AML-193 (cell line): ENCODE measurements at regions not wholly inside any gene's neighbourhood (a gene's known extent, or its start where the extent isn't known, plus 50 kb on each side); places are given as distances from the start of the nearest gene placed in this dataset.

Experiments used
- DNase-seq, 2 experiments: peaks; one replicate each; lab custom pipeline; 2025; lab: John Stamatoyannopoulos, UW

GRCh38 chr12:127888943-127889719 is 377.8 kb upstream of the TMEM132C start:
- no peak for DNase-seq

DNA sequence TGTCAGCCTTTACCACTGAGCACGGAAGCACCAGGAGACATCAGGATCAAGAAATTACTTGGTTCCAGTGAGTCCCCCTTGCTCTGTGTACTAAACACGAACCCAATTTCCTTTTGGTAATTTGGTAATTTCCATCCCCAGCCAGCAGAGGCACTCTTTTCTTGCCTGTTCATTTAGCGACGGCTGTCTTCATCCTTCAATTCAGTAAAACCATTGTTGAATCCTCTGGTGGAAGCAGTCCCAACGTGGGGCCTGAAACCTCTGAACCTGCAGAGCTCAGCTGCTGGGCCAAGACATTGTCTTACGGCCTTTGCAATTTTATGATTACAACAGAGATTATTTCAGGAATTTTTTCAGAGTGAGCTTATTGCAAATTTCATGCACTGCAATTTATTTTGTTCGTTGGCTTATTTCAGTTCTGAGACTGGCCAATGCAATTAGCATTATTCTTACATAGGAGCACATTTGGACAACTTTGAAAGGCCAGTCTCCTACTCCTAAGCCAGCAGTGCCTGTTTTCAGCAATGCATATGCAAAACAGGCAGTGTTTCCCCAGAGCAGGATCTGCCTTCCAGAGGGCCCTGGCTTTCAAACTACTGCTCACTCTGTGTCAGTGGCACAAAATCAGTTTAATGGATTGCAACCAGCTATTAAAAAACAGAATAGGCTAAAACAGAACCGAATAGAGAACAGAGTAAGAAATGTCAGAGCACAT is 372.9 kb upstream of the TMEM132C start:
- DNase-seq = no peak

GRCh38 chr12:127896661-127897060 is 370.3 kb upstream of the TMEM132C start:
- DNase-seq = no peak

DNA sequence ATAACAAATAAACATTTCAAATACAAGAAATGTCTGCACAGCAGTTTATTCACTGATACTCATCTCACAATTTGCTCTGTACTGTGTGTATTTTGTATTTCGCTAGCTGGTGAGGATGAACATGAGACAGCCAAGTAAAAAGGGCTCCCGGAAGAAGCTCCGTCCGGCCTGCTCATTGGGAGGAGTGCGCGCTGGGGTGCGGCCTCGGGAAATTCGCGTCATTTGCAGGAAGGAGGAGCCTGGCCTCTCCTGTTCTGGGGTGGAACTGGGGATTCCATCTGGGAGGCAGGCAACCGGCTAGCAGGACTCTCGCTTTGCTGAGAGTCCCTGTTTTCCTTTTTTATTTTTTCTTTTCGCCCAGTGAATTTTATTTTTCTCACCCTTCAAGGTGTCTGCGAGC is 368.4 kb upstream of the TMEM132C start:
- no peak for DNase-seq

- DNase-seq = no peak
These were observed 367.0 kb upstream of the TMEM132C start for GRCh38 chr12:127899971-127900370.

GRCh38 chr12:127900386-127900785 is 366.6 kb upstream of the TMEM132C start:
- no peak for DNase-seq

DNA sequence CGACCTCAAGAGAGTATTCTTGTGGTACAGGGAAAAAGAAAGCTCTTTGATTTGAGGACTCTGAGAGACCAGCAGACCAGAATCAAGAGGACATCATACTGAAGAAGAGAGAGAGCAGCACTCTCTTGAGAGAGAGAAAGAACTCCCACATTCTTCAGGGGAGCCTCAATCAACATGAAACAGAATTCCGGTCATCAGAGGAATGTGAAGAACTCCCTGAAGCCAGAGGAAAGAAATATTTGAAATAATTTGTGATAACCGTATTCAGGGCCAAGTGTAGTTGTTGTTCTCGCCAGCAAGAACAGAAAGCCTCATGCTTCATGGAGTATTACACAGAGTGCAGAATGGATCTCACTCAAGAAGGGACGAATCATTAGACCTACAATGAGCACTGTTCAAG is 363.8 kb upstream of the TMEM132C start:
- DNase-seq = no peak

GRCh38 chr12:127909041-127909440 is 357.9 kb upstream of the TMEM132C start:
- DNase-seq = no peak

GRCh38 chr12:127911291-127911690 is 355.7 kb upstream of the TMEM132C start:
- DNase-seq = no peak

DNA sequence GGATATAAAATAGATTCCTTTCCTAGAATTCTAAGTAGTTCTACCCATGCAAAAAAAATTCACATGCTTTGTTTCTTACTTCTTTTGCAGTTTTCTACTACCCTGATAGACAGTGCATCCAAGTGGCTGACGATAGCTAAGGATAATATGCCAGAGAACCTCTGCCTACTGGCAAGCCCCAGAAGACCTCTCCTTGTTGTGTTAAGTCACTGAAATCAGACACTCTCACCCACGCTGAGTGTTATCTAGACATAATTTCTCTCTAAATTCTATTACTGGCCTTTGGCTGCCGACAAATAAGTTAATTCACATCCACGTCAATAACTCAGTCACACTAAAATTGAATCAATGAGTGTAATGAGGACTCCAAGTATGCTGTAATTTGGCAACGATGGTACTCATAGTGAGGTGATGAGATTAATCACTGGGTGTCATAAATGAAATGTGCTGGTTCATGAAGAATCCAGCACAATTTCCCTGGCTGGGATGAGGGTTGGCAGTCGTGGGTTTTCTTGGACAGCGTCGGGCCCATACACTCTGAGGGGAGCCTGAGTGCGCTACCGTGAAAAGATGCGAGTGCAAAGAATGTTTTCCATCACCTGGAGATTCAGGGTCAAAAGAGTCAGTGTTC is 354.8 kb upstream of the TMEM132C start:
- DNase-seq = no peak

DNA sequence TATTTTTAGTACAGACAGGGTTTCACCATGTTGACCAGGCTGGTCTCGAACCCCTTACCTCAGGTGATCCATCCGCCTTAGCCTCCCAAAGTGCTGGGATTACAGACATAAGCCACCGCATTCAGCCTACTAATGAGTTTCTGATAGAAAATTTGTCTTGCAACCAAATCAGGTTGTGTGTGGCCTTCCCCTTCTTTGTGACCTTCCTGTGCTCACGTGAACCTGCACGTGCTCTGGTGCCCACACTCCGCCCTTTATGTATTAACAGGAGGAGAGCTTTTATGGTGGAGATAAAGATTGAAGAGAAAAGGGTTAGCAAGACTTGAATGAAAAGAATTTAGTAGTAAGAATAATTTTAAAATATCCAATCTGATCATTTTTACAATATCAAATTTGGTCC is 343.5 kb upstream of the TMEM132C start:
- DNase-seq = no peak

DNA sequence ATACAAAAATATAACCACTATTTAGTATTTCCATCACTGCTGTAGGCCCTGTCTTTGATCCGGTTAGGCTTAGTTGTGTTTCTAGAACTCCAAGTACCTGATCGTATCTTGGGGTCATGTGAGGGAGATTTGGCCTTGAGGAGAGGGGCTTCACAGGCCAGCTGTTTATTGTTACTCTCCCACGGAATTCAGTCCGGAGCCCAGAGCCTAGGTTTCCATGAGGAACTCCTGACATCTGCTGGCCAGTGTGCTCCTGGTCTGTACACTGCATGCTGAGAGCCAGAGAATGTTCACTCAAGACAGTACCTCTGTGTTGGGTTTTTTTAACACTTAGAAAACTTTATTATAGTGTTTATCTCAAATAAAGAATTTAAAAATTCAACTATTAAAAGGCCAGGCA is 341.0 kb upstream of the TMEM132C start:
- no peak for DNase-seq

DNA sequence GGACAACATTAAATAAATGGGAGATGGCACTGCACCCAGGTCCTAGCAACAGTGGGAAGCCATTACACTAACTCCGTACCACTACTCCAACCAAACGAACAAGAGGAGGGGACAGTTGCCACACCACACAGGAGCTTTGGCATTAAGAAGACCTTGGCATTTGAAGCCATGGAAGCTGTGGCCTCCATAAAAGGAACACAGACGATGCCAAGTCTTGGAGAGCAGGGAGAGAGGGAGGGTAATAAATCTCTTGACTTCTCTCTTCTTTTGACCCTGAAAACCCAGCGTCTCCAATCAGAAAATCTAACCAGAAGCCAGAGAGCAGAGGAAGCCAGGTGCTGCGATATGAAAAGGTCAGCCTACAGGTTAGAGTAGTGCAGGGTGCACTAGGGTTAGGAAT is 338.8 kb upstream of the TMEM132C start:
- DNase-seq = no peak

- no peak for DNase-seq
These were observed 338.1 kb upstream of the TMEM132C start for GRCh38 chr12:127928615-127929571.

DNA sequence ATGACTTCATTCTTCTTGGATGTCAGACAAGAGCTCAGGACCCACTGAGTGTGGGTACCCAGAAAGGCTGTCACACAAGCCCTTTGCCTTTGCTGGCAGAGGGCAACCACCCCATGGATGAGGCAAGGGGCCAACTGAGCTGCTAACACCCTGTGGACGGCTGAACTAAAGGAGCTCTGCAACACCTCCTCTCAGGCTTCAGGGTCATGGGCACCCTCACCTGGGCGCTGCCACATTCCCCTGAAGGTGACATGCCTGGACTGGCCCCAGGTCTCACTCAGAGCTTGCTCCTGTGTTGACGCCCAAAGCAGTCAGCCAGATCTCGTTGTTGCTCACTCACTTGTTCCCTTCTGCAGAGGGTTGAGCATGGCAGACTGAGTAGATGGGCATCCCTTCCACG is 336.8 kb upstream of the TMEM132C start:
- DNase-seq = no peak

GRCh38 chr12:127934409-127934808 is 332.6 kb upstream of the TMEM132C start:
- DNase-seq = no peak

GRCh38 chr12:127936463-127936862 is 330.5 kb upstream of the TMEM132C start:
- no peak for DNase-seq

- DNase-seq = no peak
These were observed 325.6 kb upstream of the TMEM132C start for GRCh38 chr12:127941332-127941731.

- DNase-seq = no peak
These were observed 324.0 kb upstream of the TMEM132C start for GRCh38 chr12:127942981-127943380.

GRCh38 chr12:127943481-127944210 is 323.3 kb upstream of the TMEM132C start:
- no peak for DNase-seq

DNA sequence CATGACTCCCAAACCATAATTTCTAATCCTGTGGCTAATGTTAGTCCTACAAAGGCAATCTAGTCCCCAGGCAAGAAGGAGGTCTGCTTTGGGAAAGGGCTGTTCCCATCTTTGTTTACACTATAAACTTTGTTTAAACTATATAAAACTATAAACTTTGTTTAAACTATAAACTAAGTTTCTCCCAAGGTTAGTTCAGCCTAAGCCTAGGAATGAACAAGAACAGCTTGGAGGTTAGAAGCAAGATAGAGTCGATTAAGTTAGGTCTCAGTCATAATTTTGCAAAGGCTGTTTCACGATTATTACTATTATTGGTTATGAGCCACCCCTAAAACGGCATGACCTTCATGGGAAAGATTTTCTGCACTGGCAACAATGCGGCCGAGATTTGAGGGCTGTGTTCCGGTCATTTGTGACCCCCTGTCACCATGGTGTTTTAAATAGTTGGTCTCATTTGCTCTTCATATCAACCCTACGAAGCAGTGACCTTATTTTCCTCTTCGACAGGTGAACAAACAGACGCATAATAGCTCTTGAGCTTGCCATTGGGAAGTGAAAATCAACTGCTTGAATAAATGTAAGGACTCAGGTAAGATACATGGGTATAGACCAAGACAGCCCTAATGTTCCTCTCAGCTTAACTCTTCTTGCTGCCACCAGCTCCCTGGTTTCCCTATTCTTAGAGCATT is 322.6 kb upstream of the TMEM132C start:
- DNase-seq = no peak
